GM12801 (cell line): ENCODE measurements at regions not wholly inside any gene's neighbourhood (a gene's known extent, or its start where the extent isn't known, plus 50 kb on each side); places are given as distances from the start of the nearest gene placed in this dataset.

ENCODE experiments used
- CTCF ChIP-seq: IDR thresholded peaks from one replicate; pipeline ENCODE4 v1.5.1; 2011; ENCODE audit warnings: control low read depth; ENCODE audit not compliant: insufficient read length; ENCODE audit errors: extremely low read depth

GRCh38 chr1:29546496-29546895, 310.2 kb downstream of the PTPRU start:
- no peak for TF ChIP-seq CTCF

GRCh38 chr1:29544406-29544805, 308.1 kb downstream of the PTPRU start:
- no peak for TF ChIP-seq CTCF

DNA sequence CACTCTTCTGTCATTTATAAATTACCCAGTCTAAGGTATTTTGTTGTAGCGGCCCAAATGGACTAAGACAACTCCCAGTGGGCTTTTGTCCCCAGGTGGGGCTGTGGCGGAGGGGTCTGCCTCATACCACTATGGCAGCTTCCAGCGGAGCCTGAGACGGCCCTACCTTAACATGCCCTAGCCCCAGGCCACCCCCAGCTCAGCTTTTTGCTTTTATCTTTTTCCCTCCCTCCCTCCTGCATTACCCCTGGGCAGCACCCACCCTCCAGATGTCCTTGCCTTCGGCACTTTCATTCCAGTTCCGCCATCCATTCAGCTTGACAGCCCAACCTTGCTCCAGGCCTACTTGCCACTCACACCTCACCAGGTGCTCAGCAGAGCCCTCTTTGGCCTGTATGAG, 307.3 kb downstream of the PTPRU start:
- TF ChIP-seq CTCF, result no peak

GRCh38 chr1:29542548-29542947, 306.2 kb downstream of the PTPRU start:
- no peak for TF ChIP-seq CTCF

DNA sequence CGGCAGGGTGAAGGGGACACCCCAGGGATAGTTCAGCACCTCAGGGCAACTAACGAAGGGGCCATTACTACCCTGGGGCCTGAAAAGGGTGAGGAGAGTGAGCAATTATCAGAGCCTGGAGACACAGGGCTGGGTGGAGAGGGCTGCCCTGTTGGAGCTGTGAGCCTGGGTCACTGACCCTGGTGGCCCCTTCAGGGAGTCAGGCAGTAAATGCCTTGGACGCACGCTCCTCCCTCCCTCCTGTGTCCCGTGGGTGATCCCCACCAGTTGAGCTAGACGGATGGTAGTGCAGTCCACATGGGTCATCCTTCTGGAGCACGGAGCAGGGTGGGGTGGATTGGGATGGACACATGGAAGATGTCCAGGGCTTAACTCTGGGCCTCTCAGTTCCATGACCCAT, 305.3 kb downstream of the PTPRU start:
- no peak for TF ChIP-seq CTCF

DNA sequence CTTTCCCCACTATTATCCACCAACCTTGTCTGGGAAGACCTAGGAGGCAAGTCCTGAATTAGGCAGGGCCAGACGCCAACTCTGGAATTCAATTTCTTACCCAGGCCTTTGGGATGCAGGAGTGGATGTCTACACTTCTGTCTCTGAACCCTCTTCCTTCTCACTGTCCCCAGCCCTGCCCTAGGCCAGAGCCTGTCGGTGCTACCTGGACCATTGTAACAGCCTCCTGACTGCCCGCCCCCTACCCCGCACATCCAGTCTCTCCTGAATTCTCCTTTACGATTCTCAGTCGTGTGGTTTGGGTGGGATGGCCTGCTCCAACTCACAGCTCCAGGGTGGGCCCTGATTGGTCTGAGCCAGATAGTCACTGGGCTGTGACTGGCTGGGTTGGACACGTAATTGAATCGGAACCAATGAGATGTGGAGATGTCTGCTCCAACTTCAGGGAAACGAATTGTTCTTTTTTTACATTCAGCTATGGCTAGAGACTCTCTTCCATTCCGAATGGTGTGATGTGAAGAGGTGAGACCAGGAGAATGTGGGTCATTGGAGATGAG, 304.6 kb downstream of the PTPRU start:
- TF ChIP-seq CTCF, result no peak

DNA sequence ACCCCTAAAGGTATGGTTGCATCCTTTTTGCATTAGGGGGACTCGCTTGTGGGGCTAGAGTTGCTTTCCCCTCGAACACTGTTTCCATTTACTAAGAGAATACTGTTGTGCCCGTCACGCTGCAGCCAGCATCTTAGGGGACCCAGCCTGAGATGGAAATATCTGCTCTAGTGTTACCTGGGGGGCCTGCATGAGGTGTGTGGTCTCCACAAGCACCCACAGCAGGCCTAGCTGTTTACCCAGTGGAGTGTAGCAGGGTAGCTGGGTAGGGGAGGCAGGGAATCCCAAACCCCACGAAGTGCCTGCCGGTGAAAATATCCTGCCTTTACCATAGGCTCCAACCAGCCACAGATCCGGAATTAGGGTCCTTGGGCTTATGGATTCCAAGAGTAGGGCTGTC, 303.6 kb downstream of the PTPRU start:
- TF ChIP-seq CTCF, result no peak

DNA sequence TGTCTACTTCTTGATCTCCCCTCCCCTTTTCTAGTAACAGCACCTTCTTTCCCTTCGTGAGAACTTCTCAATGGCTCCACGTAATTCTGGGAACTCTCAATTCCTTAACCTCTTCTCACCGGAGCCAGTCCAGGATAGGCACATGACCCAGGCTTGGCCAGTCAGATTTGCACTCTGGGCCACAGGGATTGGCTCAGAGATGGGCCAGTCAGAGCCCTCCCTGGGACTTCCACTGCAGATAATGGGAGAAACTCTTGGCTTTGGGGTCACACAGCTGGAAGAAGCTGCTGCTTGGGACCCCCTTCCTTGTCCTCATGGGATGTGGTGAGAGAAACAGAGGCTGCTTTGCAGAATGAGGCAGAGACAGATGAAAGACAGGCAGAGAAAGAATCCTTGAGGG, 302.3 kb downstream of the PTPRU start:
- no peak for TF ChIP-seq CTCF
